Peyer's patch (tissue), 4 donors: ENCODE measurements at regions not wholly inside any gene's neighbourhood (a gene's known extent, or its start where the extent isn't known, plus 50 kb on each side); places are given as distances from the start of the nearest gene placed in this dataset.
"Not testable (repeated sequence)": the region's sequence is repeated elsewhere in the genome, so short reads cannot be mapped to it uniquely, and the experiment has no call there.

Experiments
- CTCF ChIP-seq, 6 experiments: fragments of 450-650 bp in 4 of 6; fragments of 200-600 bp in 2 of 6; sonication (generic) in 1 of 6; IDR thresholded peaks; one replicate each; pipeline ENCODE4 v1.5.1; 2017 to 2019; ENCODE audit warnings: antibody characterized with exemption in 6 of 6, mild to moderate bottlenecking in 3 of 6, moderate library complexity in 1 of 6
- POLR2A ChIP-seq, 2 donors: fragments of 450-650 bp; IDR thresholded peaks; one replicate each; pipeline ENCODE4 v1.5.1; 2017; ENCODE audit warnings: antibody characterized with exemption in 2 of 2, mild to moderate bottlenecking in 2 of 2, moderate library complexity in 2 of 2

- not testable (repeated sequence) for TF ChIP-seq CTCF, POLR2A (IDR thresholded peaks at IDR 0.05)
Measured at GRCh38 chr10:63033616-63034185, 99.4 kb upstream of the NRBF2 start.
